Neural progenitor cell (in vitro differentiated cells): ENCODE measurements at regions not wholly inside any gene's neighbourhood (a gene's known extent, or its start where the extent isn't known, plus 50 kb on each side); places are given as distances from the start of the nearest gene placed in this dataset.

Source experiments
- CTCF ChIP-seq: fragments of 200-600 bp; sonication (generic); IDR thresholded peaks from 2 replicates; pipeline ENCODE4 v1.5.1; 2017; ENCODE audit warnings: antibody characterized with exemption, mild to moderate bottlenecking
- EZH2 ChIP-seq: fragments of 200-600 bp; sonication (generic); IDR thresholded peaks from 2 replicates; pipeline ENCODE4 v1.6.1; 2017; ENCODE audit warnings: antibody characterized with exemption, mild to moderate bottlenecking, moderate library complexity
- EZH2phosphoT487 ChIP-seq: fragments of 200-600 bp; sonication (generic); IDR thresholded peaks from 2 replicates; pipeline ENCODE4 v1.6.1; 2017; ENCODE audit warnings: antibody characterized with exemption

GRCh38 chr3:34449305-34449704 is 650.9 kb downstream of the PDCD6IP start:
- TF ChIP-seq CTCF (no peak), EZH2phosphoT487 (no peak), EZH2 (no peak)
